ENCODE measurements at regions not wholly inside any gene's neighbourhood (a gene's known extent, or its start where the extent isn't known, plus 50 kb on each side); places are given as distances from the start of the nearest gene placed in this dataset.
"Not testable (repeated sequence)": the region's sequence is repeated elsewhere in the genome, so short reads cannot be mapped to it uniquely, and the experiment has no call there.

GRCh38 chr1:21385022-21385421 is 54.9 kb upstream of the NBPF3 start:
- FAIRE-seq (no peak), DNase-seq (ENCODE audit: insufficient read length, low spot score) (no peak)
- TF ChIP-seq POLR2A (IDR thresholded peaks at IDR 0.05; ENCODE audit: low read depth, low read length), result no peak

- DNase-seq (ENCODE audit: insufficient read length, low spot score) (no peak), FAIRE-seq (no peak)
- TF ChIP-seq POLR2A (IDR thresholded peaks at IDR 0.05; ENCODE audit: low read depth, low read length), result no peak
These were observed 55.3 kb upstream of the NBPF3 start for GRCh38 chr1:21384620-21385019.

- TF ChIP-seq POLR2A (IDR thresholded peaks at IDR 0.05; ENCODE audit: low read depth, low read length), result no peak
- DNase-seq (ENCODE audit: insufficient read length, low spot score) (no peak), FAIRE-seq (no peak)
These were observed 56.0 kb upstream of the NBPF3 start for GRCh38 chr1:21383785-21384401.

GRCh38 chr1:21381354-21381753 is 58.6 kb upstream of the NBPF3 start:
- DNase-seq (ENCODE audit: insufficient read length, low spot score), result no peak
- TF ChIP-seq POLR2A (IDR thresholded peaks at IDR 0.05; ENCODE audit: low read depth, low read length), result no peak
- FAIRE-seq, result no peak

- DNase-seq (ENCODE audit: insufficient read length, low spot score); FAIRE-seq: not testable (repeated sequence)
These were observed 59.8 kb upstream of the NBPF3 start for GRCh38 chr1:21380147-21380546.

- FAIRE-seq, result no peak
- DNase-seq (ENCODE audit: insufficient read length, low spot score), result no peak
- no peak for TF ChIP-seq POLR2A (IDR thresholded peaks at IDR 0.05; ENCODE audit: low read depth, low read length)
These were observed 60.4 kb upstream of the NBPF3 start for GRCh38 chr1:21379571-21379970.

GRCh38 chr1:21378705-21379494 is 61.0 kb upstream of the NBPF3 start:
- TF ChIP-seq POLR2A (IDR thresholded peaks at IDR 0.05; ENCODE audit: low read depth, low read length), result no peak
- no peak for DNase-seq (ENCODE audit: insufficient read length, low spot score)
- FAIRE-seq, result no peak

GRCh38 chr1:21372383-21372782 is 67.6 kb upstream of the NBPF3 start:
- TF ChIP-seq POLR2A (IDR thresholded peaks at IDR 0.05; ENCODE audit: low read depth, low read length), result no peak
- no peak for DNase-seq (ENCODE audit: insufficient read length, low spot score)
- no peak for FAIRE-seq

- FAIRE-seq (no peak), DNase-seq (ENCODE audit: insufficient read length, low spot score) (no peak)
- no peak for TF ChIP-seq POLR2A (IDR thresholded peaks at IDR 0.05; ENCODE audit: low read depth, low read length)
These were observed 70.0 kb upstream of the NBPF3 start for GRCh38 chr1:21369905-21370304.

GRCh38 chr1:21368515-21369289 is 71.2 kb upstream of the NBPF3 start:
- DNase-seq (ENCODE audit: insufficient read length, low spot score), result peak; percentile 57
- peak; percentile 84 for FAIRE-seq
- no peak for TF ChIP-seq POLR2A (IDR thresholded peaks at IDR 0.05; ENCODE audit: low read depth, low read length)

GRCh38 chr1:21367973-21368514 is 71.9 kb upstream of the NBPF3 start:
- DNase-seq (ENCODE audit: insufficient read length, low spot score); FAIRE-seq: not testable (repeated sequence)

GRCh38 chr1:21366288-21366687 is 73.6 kb upstream of the NBPF3 start:
- no peak for DNase-seq (ENCODE audit: insufficient read length, low spot score)
- no peak for FAIRE-seq
- TF ChIP-seq POLR2A (IDR thresholded peaks at IDR 0.05; ENCODE audit: low read depth, low read length), result no peak

GRCh38 chr1:21365036-21365435 is 74.8 kb upstream of the ECE1 start:
- DNase-seq (ENCODE audit: insufficient read length, low spot score), result no peak
- no peak for FAIRE-seq

GRCh38 chr1:21362096-21362495 is 71.8 kb upstream of the ECE1 start:
- DNase-seq (ENCODE audit: insufficient read length, low spot score) (no peak), FAIRE-seq (no peak)
- no peak for TF ChIP-seq POLR2A (IDR thresholded peaks at IDR 0.05; ENCODE audit: low read depth, low read length)

More at GRCh38 chr1:21365036-21365435, 74.8 kb upstream of the ECE1 start:
- no peak for TF ChIP-seq POLR2A (IDR thresholded peaks at IDR 0.05; ENCODE audit: low read depth, low read length)

Measured in H54 (cell line).